CD4-positive, alpha-beta T cell (primary cell): ENCODE measurements at regions not wholly inside any gene's neighbourhood (a gene's known extent, or its start where the extent isn't known, plus 50 kb on each side); places are given as distances from the start of the nearest gene placed in this dataset.

Source experiments
- ATAC-seq: fragments of 200-7000 bp; cut with Tn5 transposase; one replicate; pipeline ENCODE4 v1.10.0; 2022; ENCODE audit warnings: mild to moderate bottlenecking; ENCODE audit not compliant: poor library complexity
- CTCF ChIA-PET: fragments of 350-600 bp; sonication (Branson Sonifier 250); formaldehyde crosslinking; loops from one replicate; lab custom pipeline; 2021; ENCODE audit warnings: antibody characterized with exemption, inconsistent platforms; lab: Charles Lee
- POLR2A ChIA-PET: fragments of 350-600 bp; sonication (Branson Sonifier 250); formaldehyde crosslinking; loops from one replicate; lab custom pipeline; 2021; ENCODE audit warnings: antibody characterized with exemption, inconsistent platforms; lab: Charles Lee
- DNase-seq, 14 experiments: peaks; one replicate each; pipeline ENCODE4 v3.0.0-alpha.2; 2013 to 2020; ENCODE audit warnings: mixed read lengths in 2 of 14
- H3K27ac ChIP-seq, 2 donors: one replicate each; pipeline versions ENCODE4 v1.5.1 to v1.7.0; 2013; ENCODE audit warnings: low read length in 2 of 2, low read depth in 1 of 2, mild to moderate bottlenecking in 1 of 2
- H3K27me3 ChIP-seq, 2 experiments: 1 replicate in 1 of 2; 2 replicates in 1 of 2; pipeline versions ENCODE4 v1.6.1 to v1.7.0; 2013; ENCODE audit warnings: low read length in 2 of 2, control low read depth in 1 of 2, mild to moderate bottlenecking in 1 of 2, moderate library complexity in 1 of 2; ENCODE audit not compliant: insufficient read depth in 2 of 2, control insufficient read depth in 1 of 2
- H3K36me3 ChIP-seq: one replicate; pipeline ENCODE4 v1.6.1; 2013; ENCODE audit warnings: low read length, control low read depth; ENCODE audit not compliant: insufficient read depth
- H3K4me1 ChIP-seq: one replicate; pipeline ENCODE4 v1.6.1; 2013; ENCODE audit warnings: low read length, control low read depth; ENCODE audit not compliant: insufficient read depth
- H3K4me3 ChIP-seq: one replicate; pipeline ENCODE4 v1.5.1; 2013; ENCODE audit warnings: mild to moderate bottlenecking, low read length, moderate library complexity
- H3K9me3 ChIP-seq, 2 experiments: 1 replicate in 1 of 2; 2 replicates in 1 of 2; pipeline versions ENCODE4 v1.6.1 to v1.7.0; 2013; ENCODE audit warnings: low read length in 2 of 2, mild to moderate bottlenecking in 2 of 2, control low read depth in 1 of 2, moderate library complexity in 1 of 2; ENCODE audit not compliant: control insufficient read depth in 1 of 2, insufficient read depth in 1 of 2
- H3K27ac Mint-ChIP-seq: one replicate; pipeline ENCODE4 v1.8.0; 2020; ENCODE audit warnings: mixed read lengths
- H3K27me3 Mint-ChIP-seq: one replicate; pipeline ENCODE4 v1.8.0; 2021; ENCODE audit warnings: mixed read lengths
- H3K36me3 Mint-ChIP-seq: one replicate; pipeline ENCODE4 v1.8.0; 2021; ENCODE audit warnings: low read depth, mixed read lengths
- H3K4me1 Mint-ChIP-seq: one replicate; pipeline ENCODE4 v1.8.0; 2021; ENCODE audit warnings: low read depth, mixed read lengths
- H3K4me3 Mint-ChIP-seq: one replicate; pipeline ENCODE4 v1.8.0; 2020; ENCODE audit warnings: mild to moderate bottlenecking, mixed read lengths
- H3K9me3 Mint-ChIP-seq: one replicate; pipeline ENCODE4 v1.8.0; 2020; ENCODE audit warnings: mixed read lengths
- CTCF ChIP-seq: fragments of 200-600 bp; IDR thresholded peaks from one replicate; pipeline ENCODE4 v1.8.0; 2022; ENCODE audit warnings: antibody characterized with exemption, mild to moderate bottlenecking
- intact Hi-C, 2 experiments: fragments of 100-400 bp; cut with DNase I in 1 of 2; cut with micrococcal nuclease in 1 of 2; formaldehyde crosslinking; loops; one replicate each; pipeline versions ENCODE4 v1.15.1 to v1.9.0; 2023 to 2025; cut with DNase I, micrococcal nuclease

- no peaks in the 10 kb centered on the region for H3K4me1 ChIP-seq
- no peak overlapping the region for H3K27ac Mint-ChIP-seq
- no peaks in the 10 kb centered on the region for H3K36me3 Mint-ChIP-seq
- H3K9me3 Mint-ChIP-seq = peaks cover 4% of the 10 kb centered on the region
- POLR2A ChIA-PET = no interaction called here
- ATAC-seq = no peak
- DNase-seq = no peak
- CTCF ChIA-PET = no interaction called here
- H3K27me3 Mint-ChIP-seq = no peaks in the 10 kb centered on the region
- no peak overlapping the region for H3K4me3 ChIP-seq
- no peak overlapping the region for H3K4me3 Mint-ChIP-seq
- intact Hi-C loops = no loop called here
- no peak overlapping the region for H3K27ac ChIP-seq
- H3K27me3 ChIP-seq = no peaks in the 10 kb centered on the region
- TF ChIP-seq CTCF = no peak
- no peaks in the 10 kb centered on the region for H3K36me3 ChIP-seq
- peaks cover 0 to 10% of the 10 kb centered on the region in 2 experiments for H3K9me3 ChIP-seq
- H3K4me1 Mint-ChIP-seq = no peaks in the 10 kb centered on the region
Observed at GRCh38 chr2:62374301-62375112, 131.5 kb downstream of the TMEM17 start.

- no peaks in the 10 kb centered on the region for H3K36me3 ChIP-seq
- no peak overlapping the region for H3K27ac ChIP-seq
- ChIA-PET CTCF (no interaction called here), POLR2A (no interaction called here)
- Mint-ChIP-seq H3K4me3 (no peak overlapping the region), H3K27me3 (no peaks in the 10 kb centered on the region), H3K9me3 (peaks cover 4% of the 10 kb centered on the region), H3K4me1 (no peaks in the 10 kb centered on the region), H3K36me3 (no peaks in the 10 kb centered on the region), H3K27ac (no peak overlapping the region)
- H3K27me3 ChIP-seq = no peaks in the 10 kb centered on the region
- TF ChIP-seq CTCF = no peak
- peaks cover 0 to 10% of the 10 kb centered on the region in 2 experiments for H3K9me3 ChIP-seq
- no peak for DNase-seq
- no peaks in the 10 kb centered on the region for H3K4me1 ChIP-seq
- intact Hi-C loops = no loop called here
- H3K4me3 ChIP-seq = no peak overlapping the region
- ATAC-seq = no peak
Observed at GRCh38 chr2:62372824-62373223, 133.2 kb downstream of the TMEM17 start.

GRCh38 chr2:62370321-62371250 lies 135.4 kb downstream of the TMEM17 start:
- H3K4me1 Mint-ChIP-seq = no peaks in the 10 kb centered on the region
- intact Hi-C loops = no loop called here
- H3K4me3 ChIP-seq = no peak overlapping the region
- ATAC-seq (no peak), DNase-seq (no peak)
- no peaks in the 10 kb centered on the region for H3K27me3 ChIP-seq
- peaks cover 0 to 10% of the 10 kb centered on the region in 2 experiments for H3K9me3 ChIP-seq
- H3K36me3 ChIP-seq = no peaks in the 10 kb centered on the region
- H3K9me3 Mint-ChIP-seq = peaks cover 4% of the 10 kb centered on the region
- no peak overlapping the region for H3K4me3 Mint-ChIP-seq
- no peaks in the 10 kb centered on the region for H3K27me3 Mint-ChIP-seq
- no peaks in the 10 kb centered on the region for H3K36me3 Mint-ChIP-seq
- H3K27ac ChIP-seq = no peak overlapping the region
- POLR2A ChIA-PET = no interaction called here
- H3K4me1 ChIP-seq = no peaks in the 10 kb centered on the region
- TF ChIP-seq CTCF = no peak
- no peak overlapping the region for H3K27ac Mint-ChIP-seq
- CTCF ChIA-PET = no interaction called here
